HG03039 (cell line): ENCODE measurements at regions not wholly inside any gene's neighbourhood (a gene's known extent, or its start where the extent isn't known, plus 50 kb on each side); places are given as distances from the start of the nearest gene placed in this dataset.

Source experiments
- ATAC-seq: cut with Tn5 transposase; IDR thresholded peaks from one replicate; pipeline ENCODE4 v1.9.1; 2021; ENCODE audit warnings: mild to moderate bottlenecking, moderate library complexity; ENCODE audit not compliant: unreplicated experiment

GRCh38 chr1:106972074-106972473, 84.4 kb upstream of the PRMT6 start:
- no peak for ATAC-seq

- ATAC-seq = no peak
Measured at GRCh38 chr1:106975944-106976343, 80.5 kb upstream of the PRMT6 start.

- no peak for ATAC-seq
Measured at GRCh38 chr1:106978477-106979322, 77.8 kb upstream of the PRMT6 start.

GRCh38 chr1:106979371-106979770, 77.1 kb upstream of the PRMT6 start:
- ATAC-seq = no peak

GRCh38 chr1:106980121-106980520, 76.4 kb upstream of the PRMT6 start:
- no peak for ATAC-seq

GRCh38 chr1:106984801-106985200, 71.7 kb upstream of the PRMT6 start:
- ATAC-seq = no peak

- ATAC-seq = no peak
Measured at GRCh38 chr1:106986603-106987002, 69.9 kb upstream of the PRMT6 start.

- ATAC-seq = peak; percentile 97
Measured at GRCh38 chr1:106995970-106996369, 60.5 kb upstream of the PRMT6 start.

- no peak for ATAC-seq
Measured at GRCh38 chr1:106998431-106999002, 58.0 kb upstream of the PRMT6 start.

- ATAC-seq = no peak
Measured at GRCh38 chr1:107000902-107001301, 55.6 kb upstream of the PRMT6 start.

GRCh38 chr1:107003972-107004371, 52.5 kb upstream of the PRMT6 start:
- ATAC-seq = no peak

GRCh38 chr1:107004421-107004820, 52.1 kb upstream of the PRMT6 start:
- no peak for ATAC-seq
